Sigmoid colon (tissue), 4 donors: ENCODE measurements at regions not wholly inside any gene's neighbourhood (a gene's known extent, or its start where the extent isn't known, plus 50 kb on each side); places are given as distances from the start of the nearest gene placed in this dataset.

ENCODE experiments used
- EP300 ChIP-seq, 4 donors: sonication (generic); formaldehyde crosslinking; IDR thresholded peaks; one replicate each; pipeline ENCODE4 v1.6.1; 2017; ENCODE audit warnings: antibody characterized with exemption in 4 of 4
- POLR2A ChIP-seq, 2 donors: fragments of 450-650 bp; IDR thresholded peaks; one replicate each; pipeline ENCODE4 v1.6.1; 2016; ENCODE audit warnings: antibody characterized with exemption in 2 of 2, mild to moderate bottlenecking in 2 of 2, moderate library complexity in 2 of 2
- POLR2AphosphoS5 ChIP-seq, 4 donors: sonication (generic); formaldehyde crosslinking; IDR thresholded peaks; one replicate each; pipeline ENCODE4 v1.6.1; 2017; ENCODE audit warnings: antibody characterized with exemption in 4 of 4
- TF ChIP-seq, protein P1 (sequence below), 4 experiments: fragments of 450-650 bp in 3 of 4; fragments of 200-600 bp in 1 of 4; IDR thresholded peaks; one replicate each; pipeline ENCODE4 v1.5.1; 2016 to 2019; ENCODE audit warnings: antibody characterized with exemption in 4 of 4, mild to moderate bottlenecking in 3 of 4, moderate library complexity in 2 of 4

GRCh38 chr20:60961551-60961950 lies 290.5 kb upstream of the CDH4 start:
- TF ChIP-seq POLR2AphosphoS5 (IDR thresholded peaks at IDR 0.05) (no peak), EP300 (IDR thresholded peaks at IDR 0.05) (no peak), POLR2A (IDR thresholded peaks at IDR 0.05) (no peak)
- TF ChIP-seq, protein P1, sequence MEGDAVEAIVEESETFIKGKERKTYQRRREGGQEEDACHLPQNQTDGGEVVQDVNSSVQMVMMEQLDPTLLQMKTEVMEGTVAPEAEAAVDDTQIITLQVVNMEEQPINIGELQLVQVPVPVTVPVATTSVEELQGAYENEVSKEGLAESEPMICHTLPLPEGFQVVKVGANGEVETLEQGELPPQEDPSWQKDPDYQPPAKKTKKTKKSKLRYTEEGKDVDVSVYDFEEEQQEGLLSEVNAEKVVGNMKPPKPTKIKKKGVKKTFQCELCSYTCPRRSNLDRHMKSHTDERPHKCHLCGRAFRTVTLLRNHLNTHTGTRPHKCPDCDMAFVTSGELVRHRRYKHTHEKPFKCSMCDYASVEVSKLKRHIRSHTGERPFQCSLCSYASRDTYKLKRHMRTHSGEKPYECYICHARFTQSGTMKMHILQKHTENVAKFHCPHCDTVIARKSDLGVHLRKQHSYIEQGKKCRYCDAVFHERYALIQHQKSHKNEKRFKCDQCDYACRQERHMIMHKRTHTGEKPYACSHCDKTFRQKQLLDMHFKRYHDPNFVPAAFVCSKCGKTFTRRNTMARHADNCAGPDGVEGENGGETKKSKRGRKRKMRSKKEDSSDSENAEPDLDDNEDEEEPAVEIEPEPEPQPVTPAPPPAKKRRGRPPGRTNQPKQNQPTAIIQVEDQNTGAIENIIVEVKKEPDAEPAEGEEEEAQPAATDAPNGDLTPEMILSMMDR (IDR thresholded peaks at IDR 0.05): no peak
